T-helper 9 cell (primary cell): ENCODE measurements at regions not wholly inside any gene's neighbourhood (a gene's known extent, or its start where the extent isn't known, plus 50 kb on each side); places are given as distances from the start of the nearest gene placed in this dataset.
"Not testable (repeated sequence)": the region's sequence is repeated elsewhere in the genome, so short reads cannot be mapped to it uniquely, and the experiment has no call there.

Source experiments
- DNase-seq: peaks from one replicate; pipeline ENCODE4 v3.0.0-alpha.2; 2020

- no peak for DNase-seq
Observed at GRCh38 chr2:198909525-198910267, 548.0 kb downstream of the SATB2 start.

GRCh38 chr2:198905881-198906612 lies 551.7 kb downstream of the SATB2 start:
- DNase-seq: no peak

GRCh38 chr2:198901894-198902293 lies 555.8 kb downstream of the SATB2 start:
- no peak for DNase-seq

GRCh38 chr2:198900141-198900540 lies 557.6 kb downstream of the SATB2 start:
- DNase-seq: no peak

GRCh38 chr2:198890490-198890889 lies 567.2 kb downstream of the SATB2 start:
- DNase-seq: no peak

- no peak for DNase-seq
Observed at GRCh38 chr2:198883604-198884003, 574.1 kb downstream of the SATB2 start.

GRCh38 chr2:198880986-198881385 lies 576.8 kb downstream of the SATB2 start:
- no peak for DNase-seq

GRCh38 chr2:198880421-198880820 lies 577.3 kb downstream of the SATB2 start:
- DNase-seq: no peak

GRCh38 chr2:198874472-198874858 lies 583.3 kb downstream of the SATB2 start:
- DNase-seq: no peak

- DNase-seq: no peak
Observed at GRCh38 chr2:198873503-198874471, 584.0 kb downstream of the SATB2 start.

- no peak for DNase-seq
Observed at GRCh38 chr2:198863655-198864054, 594.1 kb downstream of the SATB2 start.

- no peak for DNase-seq
Observed at GRCh38 chr2:198861080-198861479, 596.7 kb downstream of the SATB2 start.

- DNase-seq: no peak
Observed at GRCh38 chr2:198857246-198857645, 600.5 kb downstream of the SATB2 start.

GRCh38 chr2:198855746-198856145 lies 602.0 kb downstream of the SATB2 start:
- not testable (repeated sequence) for DNase-seq

- no peak for DNase-seq
Observed at GRCh38 chr2:198852248-198852647, 605.5 kb downstream of the SATB2 start.

GRCh38 chr2:198825534-198825933 lies 632.2 kb downstream of the SATB2 start:
- no peak for DNase-seq

- DNase-seq: no peak
Observed at GRCh38 chr2:198817536-198817935, 640.2 kb downstream of the SATB2 start.

- no peak for DNase-seq
Observed at GRCh38 chr2:198815626-198816025, 642.1 kb downstream of the SATB2 start.

- no peak for DNase-seq
Observed at GRCh38 chr2:198811198-198811597, 646.5 kb downstream of the SATB2 start.

GRCh38 chr2:198809976-198810375 lies 647.8 kb downstream of the SATB2 start:
- no peak for DNase-seq

GRCh38 chr2:198807131-198807530 lies 650.6 kb downstream of the SATB2 start:
- DNase-seq: no peak

GRCh38 chr2:198795419-198795818 lies 662.3 kb downstream of the SATB2 start:
- no peak for DNase-seq

GRCh38 chr2:198791623-198792022 lies 666.1 kb downstream of the SATB2 start:
- no peak for DNase-seq
